ENCODE measurements at regions not wholly inside any gene's neighbourhood (a gene's known extent, or its start where the extent isn't known, plus 50 kb on each side); places are given as distances from the start of the nearest gene placed in this dataset.

- in situ Hi-C loops (cut with HindIII; ENCODE audit: low pct_unique_long_range_greater_than_20kb, low sequenced_read_pairs): no loop called here
- DNase-seq (ENCODE audit: low read depth in 1 of 2, low spot score in 1 of 2): peak in 1 of 2 experiments; percentile 27
- TF ChIP-seq JUND (IDR thresholded peaks at IDR 0.05; ENCODE audit: low read depth): no peak
Observed at GRCh38 chr11:113562981-113563461, 87.8 kb upstream of the DRD2 start.

- no peak for TF ChIP-seq JUND (IDR thresholded peaks at IDR 0.05; ENCODE audit: low read depth)
- in situ Hi-C loops (cut with HindIII; ENCODE audit: low pct_unique_long_range_greater_than_20kb, low sequenced_read_pairs): no loop called here
- DNase-seq (ENCODE audit: low read depth in 1 of 2, low spot score in 1 of 2): no peak
Observed at GRCh38 chr11:113562576-113562975, 87.4 kb upstream of the DRD2 start.

GRCh38 chr11:113557926-113558325 is 82.7 kb upstream of the DRD2 start:
- in situ Hi-C loops (cut with HindIII; ENCODE audit: low pct_unique_long_range_greater_than_20kb, low sequenced_read_pairs): no loop called here
- no peak for TF ChIP-seq JUND (IDR thresholded peaks at IDR 0.05; ENCODE audit: low read depth)
- DNase-seq (ENCODE audit: low read depth in 1 of 2, low spot score in 1 of 2): no peak

- DNase-seq (ENCODE audit: low read depth in 1 of 2, low spot score in 1 of 2): no peak
- in situ Hi-C loops (cut with HindIII; ENCODE audit: low pct_unique_long_range_greater_than_20kb, low sequenced_read_pairs): no loop called here
- TF ChIP-seq JUND (IDR thresholded peaks at IDR 0.05; ENCODE audit: low read depth): no peak
Observed at GRCh38 chr11:113556036-113556435, 80.8 kb upstream of the DRD2 start.

- TF ChIP-seq JUND (IDR thresholded peaks at IDR 0.05; ENCODE audit: low read depth): no peak
- in situ Hi-C loops (cut with HindIII; ENCODE audit: low pct_unique_long_range_greater_than_20kb, low sequenced_read_pairs): no loop called here
- no peak for DNase-seq (ENCODE audit: low read depth in 1 of 2, low spot score in 1 of 2)
Observed at GRCh38 chr11:113555071-113555619, 79.9 kb upstream of the DRD2 start.

GRCh38 chr11:113554526-113554925 is 79.3 kb upstream of the DRD2 start:
- in situ Hi-C loops (cut with HindIII; ENCODE audit: low pct_unique_long_range_greater_than_20kb, low sequenced_read_pairs): no loop called here
- peak in 1 of 2 experiments; percentile 17 for DNase-seq (ENCODE audit: low read depth in 1 of 2, low spot score in 1 of 2)
- TF ChIP-seq JUND (IDR thresholded peaks at IDR 0.05; ENCODE audit: low read depth): no peak

GRCh38 chr11:113553915-113554314 is 78.7 kb upstream of the DRD2 start:
- TF ChIP-seq JUND (IDR thresholded peaks at IDR 0.05; ENCODE audit: low read depth): no peak
- no peak for DNase-seq (ENCODE audit: low read depth in 1 of 2, low spot score in 1 of 2)
- in situ Hi-C loops (cut with HindIII; ENCODE audit: low pct_unique_long_range_greater_than_20kb, low sequenced_read_pairs): no loop called here

- DNase-seq (ENCODE audit: low read depth in 1 of 2, low spot score in 1 of 2): no peak
- in situ Hi-C loops (cut with HindIII; ENCODE audit: low pct_unique_long_range_greater_than_20kb, low sequenced_read_pairs): no loop called here
- TF ChIP-seq JUND (IDR thresholded peaks at IDR 0.05; ENCODE audit: low read depth): no peak
Observed at GRCh38 chr11:113553235-113553634, 78.0 kb upstream of the DRD2 start.

GRCh38 chr11:113552271-113552670 is 77.1 kb upstream of the DRD2 start:
- no peak for TF ChIP-seq JUND (IDR thresholded peaks at IDR 0.05; ENCODE audit: low read depth)
- no peak for DNase-seq (ENCODE audit: low read depth in 1 of 2, low spot score in 1 of 2)
- in situ Hi-C loops (cut with HindIII; ENCODE audit: low pct_unique_long_range_greater_than_20kb, low sequenced_read_pairs): no loop called here

GRCh38 chr11:113551645-113552044 is 76.4 kb upstream of the DRD2 start:
- DNase-seq (ENCODE audit: low read depth in 1 of 2, low spot score in 1 of 2): no peak
- TF ChIP-seq JUND (IDR thresholded peaks at IDR 0.05; ENCODE audit: low read depth): no peak
- in situ Hi-C loops (cut with HindIII; ENCODE audit: low pct_unique_long_range_greater_than_20kb, low sequenced_read_pairs): no loop called here

GRCh38 chr11:113549611-113550578 is 74.7 kb upstream of the DRD2 start:
- no peak for TF ChIP-seq JUND (IDR thresholded peaks at IDR 0.05; ENCODE audit: low read depth)
- no peak for DNase-seq (ENCODE audit: low read depth in 1 of 2, low spot score in 1 of 2)
- in situ Hi-C loops (cut with HindIII; ENCODE audit: low pct_unique_long_range_greater_than_20kb, low sequenced_read_pairs): no loop called here

GRCh38 chr11:113549061-113549460 is 73.9 kb upstream of the DRD2 start:
- in situ Hi-C loops (cut with HindIII; ENCODE audit: low pct_unique_long_range_greater_than_20kb, low sequenced_read_pairs): no loop called here
- TF ChIP-seq JUND (IDR thresholded peaks at IDR 0.05; ENCODE audit: low read depth): no peak
- no peak for DNase-seq (ENCODE audit: low read depth in 1 of 2, low spot score in 1 of 2)

- no peak for TF ChIP-seq JUND (IDR thresholded peaks at IDR 0.05; ENCODE audit: low read depth)
- in situ Hi-C loops (cut with HindIII; ENCODE audit: low pct_unique_long_range_greater_than_20kb, low sequenced_read_pairs): no loop called here
- DNase-seq (ENCODE audit: low read depth in 1 of 2, low spot score in 1 of 2): no peak
Observed at GRCh38 chr11:113547739-113548138, 72.5 kb upstream of the DRD2 start.

All from T47D (cell line).